WTC11 (cell line): ENCODE measurements at regions not wholly inside any gene's neighbourhood (a gene's known extent, or its start where the extent isn't known, plus 50 kb on each side); places are given as distances from the start of the nearest gene placed in this dataset.

Experiments
- ATAC-seq: fragments of 200-7000 bp; cut with Tn5 transposase; 2 replicates; pipeline ENCODE4 v1.10.0; 2021; ENCODE audit warnings: mild to moderate bottlenecking, moderate library complexity
- CTCF ChIA-PET: fragments of 300-600 bp; sonication (Branson Sonifier 250); formaldehyde crosslinking; loops from one replicate; lab custom pipeline; 2021; ENCODE audit warnings: antibody characterized with exemption; lab: Charles Lee
- POLR2A ChIA-PET: fragments of 350-600 bp; sonication (Branson Sonifier 250); formaldehyde crosslinking; loops from one replicate; lab custom pipeline; 2021; ENCODE audit warnings: antibody characterized with exemption; lab: Charles Lee
- DNase-seq: peaks from one replicate; pipeline ENCODE4 v3.0.0; 2021; ENCODE audit warnings: low spot score
- H3K27ac Mint-ChIP-seq: 2 replicates; pipeline ENCODE4 v1.8.0; 2021; ENCODE audit warnings: mixed read lengths
- H3K27me3 Mint-ChIP-seq: 2 replicates; pipeline ENCODE4 v1.8.0; 2021; ENCODE audit warnings: low read depth, mild to moderate bottlenecking, moderate library complexity, mixed read lengths
- H3K36me3 Mint-ChIP-seq: 2 replicates; pipeline ENCODE4 v1.8.0; 2021; ENCODE audit warnings: mixed read lengths
- H3K4me1 Mint-ChIP-seq: 2 replicates; pipeline ENCODE4 v1.8.0; 2022; ENCODE audit warnings: mixed read lengths
- H3K4me3 Mint-ChIP-seq: 2 replicates; pipeline ENCODE4 v1.8.0; 2021; ENCODE audit warnings: mild to moderate bottlenecking, moderate library complexity, mixed read lengths
- H3K9me3 Mint-ChIP-seq: 2 replicates; pipeline ENCODE4 v1.8.0; 2021; ENCODE audit warnings: mixed read lengths
- CREM ChIP-seq: sonication (generic); formaldehyde crosslinking; IDR thresholded peaks from 2 replicates; pipeline ENCODE4 v1.8.1; 2022; ENCODE audit warnings: mild to moderate bottlenecking, missing genetic modification reagents, moderate library complexity
- FOXP1 ChIP-seq: sonication (generic); formaldehyde crosslinking; IDR thresholded peaks from 2 replicates; pipeline ENCODE4 v1.8.0; 2022; ENCODE audit warnings: missing genetic modification reagents, mild to moderate bottlenecking, moderate library complexity, borderline replicate concordance
- PRRX2 ChIP-seq: fragments of 250-450 bp; sonication (Bioruptor Pico); IDR thresholded peaks from 2 replicates; pipeline ENCODE4 v1.8.0; 2021; ENCODE audit warnings: mild to moderate bottlenecking
- SMAD3 ChIP-seq: sonication (generic); formaldehyde crosslinking; IDR thresholded peaks from 2 replicates; pipeline ENCODE4 v1.8.0; 2022; ENCODE audit warnings: missing genetic modification reagents, mild to moderate bottlenecking, borderline replicate concordance
- ZBTB21 ChIP-seq: sonication (generic); formaldehyde crosslinking; IDR thresholded peaks from 2 replicates; pipeline ENCODE4 v1.8.1; 2023; ENCODE audit warnings: mild to moderate bottlenecking, missing genetic modification reagents, borderline replicate concordance
- ZNF232 ChIP-seq: sonication (generic); formaldehyde crosslinking; IDR thresholded peaks from 2 replicates; pipeline ENCODE4 v1.8.0; 2022; ENCODE audit warnings: mild to moderate bottlenecking, missing genetic modification reagents
- ZNF263 ChIP-seq: sonication (generic); formaldehyde crosslinking; IDR thresholded peaks from 2 replicates; pipeline ENCODE4 v1.8.1; 2022; ENCODE audit warnings: low read depth, mild to moderate bottlenecking, moderate library complexity, missing genetic modification reagents
- ZNF396 ChIP-seq: fragments of 250-450 bp; sonication (Bioruptor Pico); IDR thresholded peaks from 2 replicates; pipeline ENCODE4 v1.8.0; 2021; ENCODE audit warnings: mild to moderate bottlenecking, moderate library complexity, borderline replicate concordance
- ZNF425 ChIP-seq: fragments of 250-450 bp; sonication (Bioruptor Pico); conservative IDR thresholded peaks from 2 replicates; pipeline ENCODE4 v1.9.0; 2021; ENCODE audit warnings: mild to moderate bottlenecking
- TF ChIP-seq, protein P1 (sequence below): fragments of 200-600 bp; IDR thresholded peaks from 2 replicates; pipeline ENCODE4 v1.8.0; 2022; ENCODE audit warnings: antibody characterized with exemption
- TF ChIP-seq, protein P2 (sequence below): sonication (generic); formaldehyde crosslinking; IDR thresholded peaks from 2 replicates; pipeline ENCODE4 v1.8.1; 2023; ENCODE audit warnings: mild to moderate bottlenecking, missing genetic modification reagents
- TF ChIP-seq, protein P3 (sequence below): sonication (generic); formaldehyde crosslinking; conservative IDR thresholded peaks from 2 replicates; pipeline ENCODE4 v1.8.1; 2023; ENCODE audit warnings: mild to moderate bottlenecking, low read depth, missing genetic modification reagents, moderate library complexity
- TF ChIP-seq, protein P4 (sequence below): fragments of 250-450 bp; sonication (Bioruptor Pico); IDR thresholded peaks from 2 replicates; pipeline ENCODE4 v1.9.0; 2021; ENCODE audit warnings: mild to moderate bottlenecking

DNA sequence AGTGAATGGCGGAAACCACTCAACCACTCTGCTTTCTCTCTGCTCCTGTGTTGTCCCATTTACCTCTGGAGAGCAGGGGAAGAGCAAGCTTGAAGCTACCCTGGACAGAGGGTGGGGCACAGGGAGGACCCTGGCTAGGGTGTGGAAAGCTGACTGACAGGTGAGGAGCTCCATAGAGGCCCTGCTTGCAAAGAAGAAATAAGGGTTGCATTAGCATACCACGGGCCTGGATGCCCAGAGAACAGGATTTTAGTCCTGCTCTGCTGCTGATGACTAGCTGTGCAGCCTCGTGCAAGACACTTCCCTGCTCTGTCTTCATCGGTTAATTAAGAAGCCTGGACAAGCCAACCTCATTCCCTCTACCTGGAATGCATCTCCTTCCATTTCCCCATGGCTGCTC lies 135.0 kb downstream of the BUD13 start:
- H3K27me3 Mint-ChIP-seq: no peaks in the 10 kb centered on the region; the same call in 1 of the 2 replicates
- DNase-seq: no peak

DNA sequence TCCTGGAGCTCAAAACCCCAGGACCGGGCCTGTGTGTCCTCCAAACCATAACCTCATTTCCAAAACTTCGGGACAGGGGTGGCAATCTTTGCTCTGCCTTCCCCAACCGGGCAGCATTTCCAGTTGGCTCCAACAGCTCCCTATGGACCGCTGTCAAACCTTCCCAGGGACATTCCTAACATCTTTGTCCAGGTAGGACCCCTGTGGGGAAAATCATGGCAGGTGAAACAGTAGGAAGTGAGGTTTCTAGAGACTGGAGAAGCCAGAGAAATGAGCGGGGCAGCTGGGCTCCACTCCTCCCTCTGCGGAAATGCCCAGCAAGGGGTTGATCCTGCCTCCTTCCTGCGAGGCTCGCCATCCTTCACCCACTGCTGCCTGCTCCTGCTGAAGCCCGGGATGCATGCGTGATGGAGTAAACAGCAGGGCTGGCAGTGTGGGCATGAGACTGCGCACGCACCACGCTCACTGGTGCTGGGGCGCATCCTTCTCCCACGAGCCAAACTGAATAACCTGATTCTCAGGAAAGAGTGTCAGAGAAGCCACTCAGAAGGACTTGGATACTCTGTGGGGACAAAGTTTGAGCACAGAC lies 136.4 kb downstream of the BUD13 start:
- ChIA-PET POLR2A (no interaction called here), CTCF (interaction anchor here (0.9 to 2.2 kb wide), 4 partner anchors 95 to 256 kb away, joined by 3 to 11 read pairs (median 4); no protein-coding TSS in a partner anchor)
- H3K36me3 Mint-ChIP-seq: no peaks in the 10 kb centered on the region
- no peak for DNase-seq
- ATAC-seq: peak; percentile 16; the same call in 1 of the 2 replicates
- H3K9me3 Mint-ChIP-seq: no peaks in the 10 kb centered on the region
- H3K4me3 Mint-ChIP-seq: no peak overlapping the region
- TF ChIP-seq ZBTB21 (CRISPR knock-in tag) (no peak), FOXP1 (CRISPR knock-in tag) (no peak), ZNF425 (CRISPR knock-in tag) (no peak), SMAD3 (CRISPR knock-in tag) (no peak)
- TF ChIP-seq, protein P1, sequence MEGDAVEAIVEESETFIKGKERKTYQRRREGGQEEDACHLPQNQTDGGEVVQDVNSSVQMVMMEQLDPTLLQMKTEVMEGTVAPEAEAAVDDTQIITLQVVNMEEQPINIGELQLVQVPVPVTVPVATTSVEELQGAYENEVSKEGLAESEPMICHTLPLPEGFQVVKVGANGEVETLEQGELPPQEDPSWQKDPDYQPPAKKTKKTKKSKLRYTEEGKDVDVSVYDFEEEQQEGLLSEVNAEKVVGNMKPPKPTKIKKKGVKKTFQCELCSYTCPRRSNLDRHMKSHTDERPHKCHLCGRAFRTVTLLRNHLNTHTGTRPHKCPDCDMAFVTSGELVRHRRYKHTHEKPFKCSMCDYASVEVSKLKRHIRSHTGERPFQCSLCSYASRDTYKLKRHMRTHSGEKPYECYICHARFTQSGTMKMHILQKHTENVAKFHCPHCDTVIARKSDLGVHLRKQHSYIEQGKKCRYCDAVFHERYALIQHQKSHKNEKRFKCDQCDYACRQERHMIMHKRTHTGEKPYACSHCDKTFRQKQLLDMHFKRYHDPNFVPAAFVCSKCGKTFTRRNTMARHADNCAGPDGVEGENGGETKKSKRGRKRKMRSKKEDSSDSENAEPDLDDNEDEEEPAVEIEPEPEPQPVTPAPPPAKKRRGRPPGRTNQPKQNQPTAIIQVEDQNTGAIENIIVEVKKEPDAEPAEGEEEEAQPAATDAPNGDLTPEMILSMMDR: no peak
- H3K27me3 Mint-ChIP-seq: no peaks in the 10 kb centered on the region
- H3K27ac Mint-ChIP-seq: no peak overlapping the region
- peaks cover 7% of the 10 kb centered on the region for H3K4me1 Mint-ChIP-seq

More for the DNA sequence above, 135.0 kb downstream of the BUD13 start:
- no peak overlapping the region for H3K27ac Mint-ChIP-seq
- peaks cover 8% of the 10 kb centered on the region for H3K4me1 Mint-ChIP-seq
- ATAC-seq: peak; percentile 24; the same call in 1 of the 2 replicates
- CTCF ChIA-PET: interaction anchor here (0.7 to 2.2 kb wide), 4 partner anchors 94 to 184 kb away, joined by 3 to 11 read pairs (median 4); no protein-coding TSS in a partner anchor
- H3K9me3 Mint-ChIP-seq: no peaks in the 10 kb centered on the region
- TF ChIP-seq, protein P2, sequence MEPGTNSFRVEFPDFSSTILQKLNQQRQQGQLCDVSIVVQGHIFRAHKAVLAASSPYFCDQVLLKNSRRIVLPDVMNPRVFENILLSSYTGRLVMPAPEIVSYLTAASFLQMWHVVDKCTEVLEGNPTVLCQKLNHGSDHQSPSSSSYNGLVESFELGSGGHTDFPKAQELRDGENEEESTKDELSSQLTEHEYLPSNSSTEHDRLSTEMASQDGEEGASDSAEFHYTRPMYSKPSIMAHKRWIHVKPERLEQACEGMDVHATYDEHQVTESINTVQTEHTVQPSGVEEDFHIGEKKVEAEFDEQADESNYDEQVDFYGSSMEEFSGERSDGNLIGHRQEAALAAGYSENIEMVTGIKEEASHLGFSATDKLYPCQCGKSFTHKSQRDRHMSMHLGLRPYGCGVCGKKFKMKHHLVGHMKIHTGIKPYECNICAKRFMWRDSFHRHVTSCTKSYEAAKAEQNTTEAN (CRISPR knock-in tag): no peak
- TF ChIP-seq, protein P3, sequence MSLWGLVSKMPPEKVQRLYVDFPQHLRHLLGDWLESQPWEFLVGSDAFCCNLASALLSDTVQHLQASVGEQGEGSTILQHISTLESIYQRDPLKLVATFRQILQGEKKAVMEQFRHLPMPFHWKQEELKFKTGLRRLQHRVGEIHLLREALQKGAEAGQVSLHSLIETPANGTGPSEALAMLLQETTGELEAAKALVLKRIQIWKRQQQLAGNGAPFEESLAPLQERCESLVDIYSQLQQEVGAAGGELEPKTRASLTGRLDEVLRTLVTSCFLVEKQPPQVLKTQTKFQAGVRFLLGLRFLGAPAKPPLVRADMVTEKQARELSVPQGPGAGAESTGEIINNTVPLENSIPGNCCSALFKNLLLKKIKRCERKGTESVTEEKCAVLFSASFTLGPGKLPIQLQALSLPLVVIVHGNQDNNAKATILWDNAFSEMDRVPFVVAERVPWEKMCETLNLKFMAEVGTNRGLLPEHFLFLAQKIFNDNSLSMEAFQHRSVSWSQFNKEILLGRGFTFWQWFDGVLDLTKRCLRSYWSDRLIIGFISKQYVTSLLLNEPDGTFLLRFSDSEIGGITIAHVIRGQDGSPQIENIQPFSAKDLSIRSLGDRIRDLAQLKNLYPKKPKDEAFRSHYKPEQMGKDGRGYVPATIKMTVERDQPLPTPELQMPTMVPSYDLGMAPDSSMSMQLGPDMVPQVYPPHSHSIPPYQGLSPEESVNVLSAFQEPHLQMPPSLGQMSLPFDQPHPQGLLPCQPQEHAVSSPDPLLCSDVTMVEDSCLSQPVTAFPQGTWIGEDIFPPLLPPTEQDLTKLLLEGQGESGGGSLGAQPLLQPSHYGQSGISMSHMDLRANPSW (CRISPR knock-in tag): no peak
- TF ChIP-seq ZNF263 (no peak), ZNF396 (CRISPR knock-in tag) (no peak), PRRX2 (CRISPR knock-in tag) (no peak), CREM (CRISPR knock-in tag) (no peak), ZNF232 (CRISPR knock-in tag) (no peak)
- TF ChIP-seq, protein P4, sequence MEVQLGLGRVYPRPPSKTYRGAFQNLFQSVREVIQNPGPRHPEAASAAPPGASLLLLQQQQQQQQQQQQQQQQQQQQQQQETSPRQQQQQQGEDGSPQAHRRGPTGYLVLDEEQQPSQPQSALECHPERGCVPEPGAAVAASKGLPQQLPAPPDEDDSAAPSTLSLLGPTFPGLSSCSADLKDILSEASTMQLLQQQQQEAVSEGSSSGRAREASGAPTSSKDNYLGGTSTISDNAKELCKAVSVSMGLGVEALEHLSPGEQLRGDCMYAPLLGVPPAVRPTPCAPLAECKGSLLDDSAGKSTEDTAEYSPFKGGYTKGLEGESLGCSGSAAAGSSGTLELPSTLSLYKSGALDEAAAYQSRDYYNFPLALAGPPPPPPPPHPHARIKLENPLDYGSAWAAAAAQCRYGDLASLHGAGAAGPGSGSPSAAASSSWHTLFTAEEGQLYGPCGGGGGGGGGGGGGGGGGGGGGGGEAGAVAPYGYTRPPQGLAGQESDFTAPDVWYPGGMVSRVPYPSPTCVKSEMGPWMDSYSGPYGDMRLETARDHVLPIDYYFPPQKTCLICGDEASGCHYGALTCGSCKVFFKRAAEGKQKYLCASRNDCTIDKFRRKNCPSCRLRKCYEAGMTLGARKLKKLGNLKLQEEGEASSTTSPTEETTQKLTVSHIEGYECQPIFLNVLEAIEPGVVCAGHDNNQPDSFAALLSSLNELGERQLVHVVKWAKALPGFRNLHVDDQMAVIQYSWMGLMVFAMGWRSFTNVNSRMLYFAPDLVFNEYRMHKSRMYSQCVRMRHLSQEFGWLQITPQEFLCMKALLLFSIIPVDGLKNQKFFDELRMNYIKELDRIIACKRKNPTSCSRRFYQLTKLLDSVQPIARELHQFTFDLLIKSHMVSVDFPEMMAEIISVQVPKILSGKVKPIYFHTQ (CRISPR knock-in tag): no peak
- no peaks in the 10 kb centered on the region for H3K36me3 Mint-ChIP-seq
- H3K4me3 Mint-ChIP-seq: no peak overlapping the region
- POLR2A ChIA-PET: no interaction called here
